GM23338 (cell line): ENCODE measurements at regions not wholly inside any gene's neighbourhood (a gene's known extent, or its start where the extent isn't known, plus 50 kb on each side); places are given as distances from the start of the nearest gene placed in this dataset.

ENCODE experiments used
- CTCF ChIP-seq, 2 experiments: fragments of 200-600 bp in 1 of 2; sonication (generic) in 1 of 2; conservative IDR thresholded peaks; 2 replicates each; pipeline versions ENCODE4 v1.5.1 to v1.6.1; 2016 to 2017; ENCODE audit warnings: antibody characterized with exemption in 2 of 2, low read depth in 2 of 2, mild to moderate bottlenecking in 2 of 2, moderate library complexity in 1 of 2
- EZH2 ChIP-seq: fragments of 200-600 bp; sonication (generic); IDR thresholded peaks from one replicate; pipeline ENCODE4 v1.8.0; 2017; ENCODE audit warnings: antibody characterized with exemption, mild to moderate bottlenecking, low read depth; ENCODE audit not compliant: unreplicated experiment
- REST ChIP-seq: IDR thresholded peaks from one replicate; pipeline ENCODE4 v1.6.1; 2018; ENCODE audit warnings: antibody characterized with exemption; ENCODE audit not compliant: unreplicated experiment

GRCh38 chr4:66863481-66863880, 681.8 kb downstream of the CENPC start:
- TF ChIP-seq REST, result no peak
- no peak for TF ChIP-seq CTCF (conservative IDR thresholded peaks at IDR 0.05; ENCODE audit: low read depth in 2 of 2)
- TF ChIP-seq EZH2, result no peak
